HG02623 (cell line): ENCODE measurements at regions not wholly inside any gene's neighbourhood (a gene's known extent, or its start where the extent isn't known, plus 50 kb on each side); places are given as distances from the start of the nearest gene placed in this dataset.

Experiments used
- ATAC-seq: cut with Tn5 transposase; IDR thresholded peaks from one replicate; pipeline ENCODE4 v1.9.1; 2021; ENCODE audit warnings: moderate library complexity; ENCODE audit not compliant: unreplicated experiment

- ATAC-seq = no peak
Observed at GRCh38 chr2:39534095-39534711, 97.1 kb upstream of the MAP4K3 start.

GRCh38 chr2:39535636-39536185 is 98.6 kb upstream of the MAP4K3 start:
- ATAC-seq = no peak

GRCh38 chr2:39537150-39537549 is 100.1 kb upstream of the MAP4K3 start:
- ATAC-seq = no peak

GRCh38 chr2:39538718-39539117 is 101.6 kb upstream of the MAP4K3 start:
- ATAC-seq = no peak

GRCh38 chr2:39540414-39540813 is 103.3 kb upstream of the MAP4K3 start:
- no peak for ATAC-seq

- ATAC-seq = no peak
Observed at GRCh38 chr2:39541011-39541930, 104.2 kb upstream of the MAP4K3 start.

- no peak for ATAC-seq
Observed at GRCh38 chr2:39542523-39542922, 105.4 kb upstream of the MAP4K3 start.

GRCh38 chr2:39545957-39546356 is 108.9 kb upstream of the MAP4K3 start:
- no peak for ATAC-seq

- ATAC-seq = no peak
Observed at GRCh38 chr2:39546409-39546808, 109.3 kb upstream of the MAP4K3 start.

GRCh38 chr2:39546937-39547336 is 109.9 kb upstream of the MAP4K3 start:
- ATAC-seq = no peak

GRCh38 chr2:39547811-39548719 is 111.0 kb upstream of the MAP4K3 start:
- no peak for ATAC-seq

- no peak for ATAC-seq
Observed at GRCh38 chr2:39549000-39549399, 111.9 kb upstream of the MAP4K3 start.

GRCh38 chr2:39549718-39550464 is 112.8 kb upstream of the MAP4K3 start:
- ATAC-seq = no peak

GRCh38 chr2:39550701-39551285 is 113.7 kb upstream of the MAP4K3 start:
- ATAC-seq = no peak

- ATAC-seq = no peak
Observed at GRCh38 chr2:39558906-39559305, 106.8 kb upstream of the TMEM178A start.

GRCh38 chr2:39563572-39563971 is 102.1 kb upstream of the TMEM178A start:
- ATAC-seq = no peak

GRCh38 chr2:39567507-39567906 is 98.2 kb upstream of the TMEM178A start:
- ATAC-seq = no peak

- no peak for ATAC-seq
Observed at GRCh38 chr2:39568116-39568515, 97.6 kb upstream of the TMEM178A start.

GRCh38 chr2:39568561-39569006 is 97.1 kb upstream of the TMEM178A start:
- ATAC-seq = no peak

- no peak for ATAC-seq
Observed at GRCh38 chr2:39570130-39570555, 95.6 kb upstream of the TMEM178A start.
